NCI-H460 (cell line): ENCODE measurements at regions not wholly inside any gene's neighbourhood (a gene's known extent, or its start where the extent isn't known, plus 50 kb on each side); places are given as distances from the start of the nearest gene placed in this dataset.

Source experiments
- DNase-seq: peaks from one replicate; pipeline ENCODE4 v3.0.0-alpha.2; 2016; ENCODE audit warnings: low read depth; ENCODE audit errors: extremely low read depth

DNA sequence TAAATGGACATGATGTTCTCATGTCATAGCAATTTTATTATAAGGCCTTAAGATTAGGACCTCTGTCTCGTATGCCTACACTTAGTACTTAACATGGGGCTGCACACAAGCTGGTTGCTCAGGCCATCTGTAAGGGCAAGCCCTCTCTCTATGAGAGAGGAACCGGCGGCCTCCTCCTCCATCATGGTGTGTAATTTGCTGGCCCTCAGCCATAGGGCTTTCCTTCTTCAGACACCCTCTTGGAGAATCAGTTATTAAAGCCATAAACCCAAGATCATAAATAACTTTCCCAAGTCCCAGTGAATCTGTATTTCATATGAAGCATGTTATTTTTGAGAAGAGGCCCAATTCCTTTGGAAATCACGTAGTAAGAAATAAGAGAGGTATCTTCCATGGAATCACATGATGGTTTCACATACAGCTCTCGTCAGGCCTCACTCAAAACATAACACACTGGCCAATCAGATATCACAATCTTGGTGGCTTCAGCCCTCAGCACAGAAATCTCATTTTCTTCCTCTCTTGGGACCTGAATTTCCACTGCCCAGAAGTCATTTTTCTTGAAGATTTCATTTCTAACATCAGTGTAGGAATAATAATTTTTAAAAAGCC, 92.6 kb downstream of the RDH14 start:
- no peak for DNase-seq

DNA sequence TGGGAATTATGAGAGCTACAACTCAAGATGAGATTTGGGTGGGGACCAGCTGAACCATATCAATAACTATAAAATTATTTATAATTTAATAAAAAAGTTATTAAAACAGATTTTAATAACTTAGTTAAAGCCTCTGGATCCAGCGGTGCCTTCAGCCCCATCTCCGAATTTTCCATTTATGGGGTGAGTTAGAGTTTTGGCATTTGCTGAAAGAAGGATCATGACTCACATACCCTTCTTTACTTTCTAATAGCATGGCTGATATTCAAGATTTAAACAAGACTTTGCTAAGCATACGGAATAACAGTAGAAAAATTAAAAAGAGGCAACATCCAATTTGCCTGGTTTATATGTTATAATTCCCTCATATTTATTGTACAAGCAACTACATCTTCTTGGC, 94.5 kb downstream of the RDH14 start:
- no peak for DNase-seq

DNA sequence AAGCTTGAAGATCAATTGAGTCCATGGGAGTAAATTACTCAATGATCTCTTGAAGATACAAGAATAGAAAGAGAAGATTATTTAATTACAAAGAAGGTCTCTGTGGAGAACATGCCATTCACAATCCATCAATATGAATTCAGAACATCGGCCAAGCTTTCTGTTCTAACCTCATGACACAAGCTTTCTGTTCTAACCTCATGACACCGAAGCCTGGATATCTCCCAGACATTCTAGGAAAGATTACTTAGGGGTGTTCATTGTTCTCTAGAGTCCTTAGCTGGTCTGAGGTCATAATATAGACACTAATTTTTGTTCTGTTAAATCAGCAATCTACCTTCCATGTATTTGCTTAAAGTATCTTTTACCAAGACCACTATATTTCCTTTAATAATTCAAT, 95.5 kb downstream of the RDH14 start:
- DNase-seq: no peak

DNA sequence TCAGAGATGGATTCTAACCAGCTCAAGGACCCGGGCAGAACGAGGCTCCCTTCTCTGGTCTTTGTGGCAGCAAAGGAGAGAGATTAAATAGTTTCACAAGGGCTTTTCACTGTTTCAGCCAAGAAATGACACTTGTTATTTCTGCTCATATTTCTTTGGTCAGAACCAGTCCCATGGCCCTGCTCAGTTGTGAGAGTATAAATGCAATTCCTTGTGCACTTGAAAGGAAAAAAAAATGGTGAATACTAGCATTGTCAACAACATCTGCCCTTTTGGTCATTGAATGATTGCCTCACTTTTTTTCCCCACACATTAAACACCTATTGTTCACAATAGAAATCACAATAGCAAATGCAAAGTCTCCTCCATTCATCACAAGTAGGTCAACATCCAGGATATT, 104.4 kb downstream of the RDH14 start:
- no peak for DNase-seq

DNA sequence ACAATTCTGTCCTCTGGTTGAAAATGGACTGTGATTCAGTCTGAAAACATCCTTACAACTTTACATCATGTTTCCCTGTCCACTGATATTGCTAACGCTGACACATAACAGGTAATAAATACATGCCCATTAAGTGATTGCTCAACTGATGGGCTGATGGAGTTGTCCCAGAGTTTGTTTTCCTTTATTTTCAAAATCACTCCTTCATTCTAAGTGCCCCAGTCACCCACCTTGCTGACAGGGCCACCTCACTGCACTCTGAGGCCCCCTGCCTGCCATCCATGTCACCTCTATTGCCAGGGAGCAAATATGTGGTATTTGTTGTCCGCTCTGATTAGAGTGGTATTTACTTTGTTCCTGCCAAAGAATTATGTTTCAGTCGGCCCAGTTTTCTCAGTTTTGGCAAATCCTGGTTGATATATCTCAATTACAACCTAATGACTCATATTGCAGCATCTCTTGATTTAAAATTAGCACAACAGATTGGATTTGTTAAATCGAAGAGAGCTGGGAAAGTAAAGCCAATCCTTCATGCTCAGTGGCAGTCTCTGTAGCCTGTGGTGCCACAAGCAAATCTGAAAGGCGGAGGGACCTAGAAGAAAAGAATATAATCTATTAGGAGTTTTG, 105.1 kb downstream of the RDH14 start:
- DNase-seq: no peak

DNA sequence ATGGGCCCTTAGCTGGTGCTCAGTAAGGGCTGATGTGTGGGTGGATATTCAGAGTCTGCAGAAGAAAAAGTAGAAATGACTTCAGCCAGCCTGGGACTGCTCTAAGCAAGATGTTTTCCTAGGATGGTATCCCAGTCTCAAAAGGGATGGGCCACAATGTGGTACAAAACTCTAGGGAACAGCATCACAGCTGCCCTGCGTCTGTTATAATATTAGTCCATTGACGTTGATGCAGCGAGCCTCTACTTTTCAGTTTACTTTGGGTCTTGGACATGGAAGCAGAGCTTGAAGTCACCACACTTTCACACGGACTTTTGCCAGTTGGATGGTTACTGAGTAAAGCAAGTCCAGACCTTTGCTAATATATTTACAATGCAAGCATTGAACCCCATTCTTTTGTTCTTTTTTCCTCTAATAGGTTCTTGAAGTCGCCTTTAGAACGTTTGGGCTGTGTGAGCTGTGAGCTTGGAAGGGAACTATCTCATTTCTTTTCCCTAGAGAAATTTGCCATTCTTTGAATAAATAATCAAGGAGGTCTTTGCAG, 105.7 kb downstream of the RDH14 start:
- no peak for DNase-seq

DNA sequence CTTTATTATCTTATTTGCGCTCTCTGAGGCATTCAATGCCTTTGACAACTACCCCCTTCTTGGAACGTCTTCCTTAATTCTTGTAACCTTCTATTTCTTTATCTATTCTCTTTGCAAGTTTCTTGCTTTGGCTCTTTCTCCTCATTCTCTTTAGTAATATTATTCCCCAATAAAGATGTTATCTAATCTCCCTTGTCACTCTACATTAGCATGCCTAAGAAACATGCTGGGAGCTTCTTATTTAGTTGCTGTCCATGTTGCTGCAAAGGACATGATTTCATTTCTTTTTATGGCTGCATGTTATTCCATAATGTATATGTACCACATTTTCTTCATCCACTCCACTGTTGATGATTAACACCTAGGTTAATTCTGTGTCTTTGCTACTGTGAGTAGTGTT, 113.7 kb downstream of the RDH14 start:
- no peak for DNase-seq

DNA sequence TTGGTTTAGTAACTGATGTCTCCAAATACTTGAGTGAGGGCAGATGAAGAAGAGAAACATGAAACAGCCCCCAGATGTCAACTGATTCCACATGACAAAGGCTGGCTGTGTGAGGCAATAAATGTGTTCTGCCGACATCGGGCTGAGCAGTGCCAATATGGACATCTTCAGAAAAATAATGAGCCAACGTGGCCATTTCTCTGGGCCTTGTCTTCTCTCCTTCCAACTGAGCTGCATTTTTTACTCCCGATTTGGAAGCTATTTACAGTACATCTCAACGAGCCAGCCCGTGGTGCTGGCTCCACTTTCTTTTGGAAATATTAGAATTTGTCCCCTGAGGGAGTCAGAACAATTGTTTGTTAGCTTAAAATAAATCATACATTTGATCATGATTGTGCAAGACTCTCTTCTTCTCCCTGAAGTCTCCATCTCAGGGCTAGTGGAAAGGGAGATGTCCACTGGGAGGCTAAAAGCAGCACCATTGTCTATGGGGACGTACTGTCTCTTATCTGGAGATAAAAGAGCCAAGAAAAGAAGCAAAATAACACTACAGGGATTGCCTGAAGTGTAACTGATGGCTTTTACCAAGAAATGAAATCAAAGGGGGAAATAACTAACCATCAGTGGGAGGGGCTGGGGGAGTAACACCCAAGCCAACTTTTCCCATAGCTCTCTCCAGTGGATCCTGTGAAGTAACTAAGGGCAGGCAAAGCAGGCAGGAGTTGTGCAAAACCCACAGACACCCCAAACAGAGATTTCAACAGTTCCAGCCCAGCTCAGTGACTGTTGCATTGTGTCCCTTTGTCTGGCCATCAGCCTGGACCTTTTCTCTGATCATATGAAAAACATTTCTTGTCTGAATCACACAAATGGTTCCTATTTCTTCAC, 114.8 kb downstream of the RDH14 start:
- DNase-seq: no peak

DNA sequence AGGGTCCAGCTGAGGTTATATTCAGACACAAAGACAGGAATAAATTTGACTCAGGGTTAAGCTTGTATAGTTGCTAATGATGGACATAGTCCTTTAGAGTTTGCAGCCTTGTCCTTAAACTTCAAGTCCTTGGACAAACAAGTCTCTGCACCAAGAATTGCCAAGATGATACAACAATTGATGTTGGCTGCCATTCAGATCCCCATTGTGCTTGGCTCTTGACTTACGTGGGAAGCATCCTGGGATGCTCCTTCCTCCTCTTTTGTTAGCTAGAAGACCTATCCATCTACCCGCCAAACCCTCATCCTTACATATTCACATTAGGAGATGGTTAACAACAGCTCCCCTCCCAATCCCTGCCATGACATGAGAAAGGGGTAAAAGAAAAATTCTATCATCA, 115.6 kb downstream of the RDH14 start:
- no peak for DNase-seq

DNA sequence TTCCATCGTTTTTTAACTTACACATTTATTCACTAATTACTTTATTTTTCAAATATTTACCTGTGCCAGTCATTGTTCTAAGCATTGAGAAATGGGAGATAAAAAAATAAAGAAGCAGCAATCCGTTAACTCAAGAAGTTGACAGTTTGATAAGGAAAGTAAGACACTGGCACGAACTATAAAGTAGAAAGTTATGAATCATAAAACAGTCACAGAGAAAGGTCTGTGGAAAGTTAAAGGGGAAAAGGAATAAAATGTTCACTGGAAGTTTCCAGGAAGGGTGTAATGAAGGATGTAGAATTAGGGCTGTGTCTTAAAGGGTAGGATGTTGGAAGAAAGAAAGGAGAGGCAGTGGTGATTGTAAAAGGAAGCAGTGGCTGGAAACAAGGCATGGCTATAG, 118.9 kb downstream of the RDH14 start:
- no peak for DNase-seq

DNA sequence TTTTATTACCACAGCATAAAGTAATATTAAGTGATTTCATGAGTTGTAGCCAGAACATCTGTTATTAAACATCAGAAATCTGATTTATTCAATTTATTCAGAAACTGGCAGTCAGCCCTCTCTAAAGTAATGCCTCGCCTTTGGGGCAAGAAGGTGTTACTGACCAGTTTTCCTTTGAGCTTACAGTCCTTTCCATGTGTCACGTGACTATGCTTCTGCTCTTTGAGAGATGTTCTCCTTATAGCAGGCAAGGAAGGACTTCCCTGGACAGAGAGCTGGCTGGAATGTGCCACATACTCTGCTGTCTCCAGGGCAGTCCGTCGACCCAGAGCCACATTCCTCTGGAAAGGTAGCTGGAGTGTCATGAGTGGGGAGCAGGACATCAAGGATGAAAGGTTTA, 119.7 kb downstream of the RDH14 start:
- DNase-seq: no peak

DNA sequence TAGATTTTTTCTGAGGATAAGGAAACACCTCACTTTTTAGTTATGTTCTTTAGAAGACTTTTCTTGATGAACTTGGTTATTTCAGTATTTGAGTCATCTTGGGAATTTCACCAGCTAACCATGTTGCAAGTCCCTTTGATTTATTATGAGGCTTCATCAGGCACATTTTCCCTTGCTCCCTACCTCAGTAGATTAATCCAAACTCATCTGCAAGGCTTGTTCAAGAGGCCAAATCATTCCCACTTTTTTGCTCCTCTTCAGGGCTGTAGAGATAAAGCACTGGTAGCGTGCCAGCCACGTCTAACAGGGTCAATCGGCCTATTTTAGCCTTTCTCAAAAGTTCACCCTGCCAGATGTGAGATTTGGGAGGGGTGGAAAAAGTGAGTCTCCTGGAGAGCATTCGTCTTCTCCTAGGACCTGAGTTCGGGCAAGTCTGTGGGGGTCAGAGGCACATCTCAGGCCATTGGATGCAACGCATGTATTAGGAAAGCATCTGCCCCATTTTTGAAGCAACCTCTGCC, 120.3 kb downstream of the RDH14 start:
- no peak for DNase-seq

DNA sequence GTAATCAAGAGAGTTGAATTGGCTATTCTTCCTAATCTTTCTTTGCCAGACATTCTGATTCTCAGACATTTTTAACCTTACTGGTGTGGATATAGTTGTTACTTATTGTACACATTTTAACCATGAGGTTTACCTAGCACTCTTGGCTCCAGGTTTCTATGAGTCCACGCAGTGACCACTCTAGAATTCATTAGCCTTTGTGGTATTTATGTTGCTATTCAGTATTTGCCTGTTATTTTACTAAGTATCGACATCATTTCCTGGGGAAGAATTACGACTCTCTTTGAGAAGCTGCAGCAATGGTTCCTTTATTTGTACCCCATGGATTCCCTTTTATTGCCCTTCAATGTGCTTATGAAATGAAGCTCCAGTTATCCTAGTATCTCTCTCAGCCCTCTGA, 120.7 kb downstream of the RDH14 start:
- no peak for DNase-seq

DNA sequence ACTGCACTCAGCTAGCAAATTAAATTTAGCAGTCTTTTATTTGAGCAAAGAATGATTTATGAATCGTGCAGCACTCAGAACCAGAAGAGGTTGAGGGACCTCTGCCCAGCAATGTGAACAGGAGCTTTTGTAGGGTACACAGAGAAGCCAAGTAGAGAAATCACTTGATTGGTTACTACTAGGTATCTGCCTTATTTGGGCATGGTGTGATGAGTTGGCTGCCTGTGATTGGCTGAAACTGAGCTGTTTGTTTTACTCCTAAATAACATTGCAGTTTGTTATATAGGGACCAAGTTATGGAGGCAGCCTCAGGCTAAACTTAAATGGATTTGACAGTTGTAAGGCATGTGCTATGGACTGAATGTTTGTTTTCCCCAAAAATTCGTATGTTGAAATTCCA, 122.5 kb downstream of the RDH14 start:
- no peak for DNase-seq

DNA sequence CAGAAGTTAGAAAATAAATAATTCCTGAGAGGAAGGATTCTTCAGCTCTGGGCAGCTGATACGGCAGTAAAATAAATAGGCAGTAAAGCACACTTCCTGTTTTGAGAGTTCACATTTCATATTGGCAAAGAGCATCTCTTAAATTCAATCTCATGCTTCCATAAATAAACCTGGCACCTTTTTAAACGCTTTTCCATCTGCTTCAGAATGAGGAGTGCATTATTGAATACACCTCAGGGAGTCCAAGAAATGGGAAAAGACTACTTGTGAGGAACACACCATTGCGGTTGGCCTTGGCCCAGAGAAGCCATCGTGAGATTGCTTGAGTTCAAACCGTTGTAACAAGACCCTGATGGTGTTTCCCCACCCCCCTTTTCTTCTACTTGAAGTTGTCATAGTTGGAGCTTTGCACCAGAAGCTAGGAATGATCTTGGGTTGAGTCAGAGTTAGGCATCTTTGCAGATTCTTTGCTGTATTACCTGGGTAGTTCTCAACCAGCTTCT, 123.9 kb downstream of the RDH14 start:
- DNase-seq: no peak

DNA sequence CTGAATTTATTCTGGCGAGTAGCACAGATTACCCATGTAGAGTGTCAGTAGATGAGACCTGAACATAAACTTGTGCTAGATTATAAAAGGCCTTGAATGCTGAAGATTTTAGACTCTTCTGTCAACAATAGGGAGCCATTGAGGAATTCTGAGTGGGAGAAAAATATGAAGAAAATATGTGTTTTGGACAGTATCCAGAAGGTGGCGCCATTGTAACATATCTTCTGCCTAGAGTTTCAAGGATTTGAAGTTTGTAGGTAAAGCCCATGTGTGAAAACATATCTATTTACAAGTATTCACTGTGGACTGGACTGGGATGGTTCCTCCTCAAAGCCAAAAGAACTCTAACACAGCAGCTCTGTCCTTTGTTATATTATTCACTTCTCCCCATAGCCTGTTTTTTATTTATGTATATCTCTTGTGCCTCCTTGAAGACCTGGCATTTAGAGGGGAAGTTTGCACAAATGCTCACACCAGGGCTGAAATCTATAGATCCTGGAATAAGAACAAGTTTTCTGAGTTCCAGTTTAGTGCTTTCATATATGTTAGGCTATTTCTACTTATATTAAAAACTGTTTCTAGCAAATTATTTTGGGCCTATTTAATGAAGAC, 124.9 kb downstream of the RDH14 start:
- peak; percentile 74 for DNase-seq

DNA sequence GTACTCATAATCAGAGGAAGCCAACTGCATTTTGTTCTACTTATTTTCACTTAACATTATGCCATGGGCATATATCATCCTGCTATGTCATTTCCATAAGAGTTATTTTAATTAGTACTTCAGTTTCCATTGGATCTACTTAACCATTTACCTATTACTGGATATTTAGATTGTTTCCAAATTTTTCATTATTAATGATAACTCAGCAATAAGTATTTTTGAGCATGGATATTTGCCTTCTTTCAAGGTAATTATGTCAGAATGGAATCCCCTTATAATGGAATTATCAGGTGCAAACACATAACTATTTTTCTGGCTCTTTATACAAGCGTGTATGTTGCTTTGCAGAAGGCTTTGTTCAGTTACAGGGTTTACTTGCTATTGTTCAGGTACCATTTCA, 126.6 kb downstream of the RDH14 start:
- DNase-seq: no peak

DNA sequence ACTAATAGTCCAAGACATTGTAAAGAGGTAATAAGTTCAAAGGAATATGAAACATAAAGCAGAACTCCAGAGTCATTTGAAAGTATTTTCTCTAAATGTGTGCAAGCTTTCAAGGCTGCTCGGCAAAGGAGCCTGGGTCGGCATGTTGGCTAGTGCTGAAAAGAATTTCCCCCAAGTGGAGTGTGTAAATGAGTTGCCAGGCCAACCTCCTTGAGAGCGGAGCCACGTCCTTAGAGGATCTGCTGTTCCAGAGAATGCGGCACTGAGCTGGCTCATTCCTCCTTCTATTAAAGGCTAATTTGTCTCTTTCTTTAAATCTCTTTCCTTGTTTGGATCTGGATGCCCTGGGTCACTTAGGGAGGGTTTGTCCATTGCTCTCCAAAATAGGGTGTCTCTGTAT, 127.5 kb downstream of the RDH14 start:
- no peak for DNase-seq

DNA sequence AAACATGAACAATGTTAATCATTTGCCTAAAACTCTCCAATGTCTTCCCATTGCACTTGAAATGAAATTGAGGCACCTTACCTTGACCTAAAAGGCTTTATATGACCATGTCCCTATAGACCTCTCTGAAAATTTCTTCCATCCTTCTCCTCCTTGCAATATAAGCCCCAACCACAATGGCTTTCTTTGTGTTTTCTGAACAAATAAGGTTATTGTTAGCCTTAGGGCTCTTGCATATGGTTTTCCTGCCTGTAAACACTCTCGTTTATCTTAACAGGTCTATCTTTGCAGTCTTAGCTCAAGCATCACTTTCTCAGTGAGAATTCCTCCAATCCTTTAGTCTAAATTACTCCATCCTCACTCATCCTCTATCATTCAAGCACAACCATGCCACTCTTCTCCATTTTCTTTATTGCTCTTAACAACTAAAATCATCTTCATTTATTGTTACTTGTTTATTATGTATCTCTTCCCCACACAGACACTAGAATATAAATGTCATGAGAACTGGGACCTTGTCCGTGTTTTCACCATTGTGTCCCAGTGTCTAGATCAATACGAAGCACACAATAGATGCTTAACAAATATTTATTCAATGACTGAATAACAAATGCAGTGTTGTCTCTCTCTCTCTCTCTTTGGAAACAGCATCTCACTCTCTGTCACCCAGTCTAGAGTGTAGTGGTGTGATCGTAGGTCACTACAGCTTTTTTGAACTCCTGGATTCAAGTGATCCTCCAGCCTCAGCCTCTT, 129.3 kb downstream of the RDH14 start:
- no peak for DNase-seq

DNA sequence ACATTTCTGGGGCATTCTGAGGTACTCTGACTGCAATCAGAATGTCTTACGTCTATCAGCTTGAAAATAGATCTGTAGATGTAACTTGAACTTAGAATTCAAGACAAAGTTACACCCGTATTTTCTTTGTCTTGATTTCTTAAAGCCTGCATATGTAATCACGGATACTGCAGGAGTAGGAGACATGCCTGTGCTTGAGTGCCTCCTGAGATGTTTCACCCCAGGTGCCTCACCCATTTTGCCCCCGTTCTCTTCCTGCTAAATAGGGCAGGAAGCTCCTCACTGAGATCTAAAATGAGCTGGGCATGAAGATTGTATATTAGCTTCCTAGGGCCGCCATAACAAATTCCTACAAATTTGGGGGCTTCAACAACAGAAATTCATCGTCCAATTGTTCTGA, 131.9 kb downstream of the RDH14 start:
- no peak for DNase-seq
